ENCODE measurements at regions not wholly inside any gene's neighbourhood (a gene's known extent, or its start where the extent isn't known, plus 50 kb on each side); places are given as distances from the start of the nearest gene placed in this dataset.

- H3K36me3 ChIP-seq (ENCODE audit: low read length), result no peaks in the 10 kb centered on the region
- no peak overlapping the region for H2AFZ ChIP-seq (ENCODE audit: low read depth, low read length, severe bottlenecking)
- no peaks in the 10 kb centered on the region for H4K20me1 ChIP-seq (ENCODE audit: low read depth, low read length)
- no peak overlapping the region for H3K4me3 ChIP-seq (ENCODE audit: insufficient read depth, low read length, poor library complexity, severe bottlenecking)
- H3K27ac ChIP-seq (ENCODE audit: low read depth, low read length), result no peak overlapping the region
- H3K9me3 ChIP-seq (ENCODE audit: insufficient read depth, low read length), result no peaks in the 10 kb centered on the region
- no peaks in the 10 kb centered on the region for H3K79me2 ChIP-seq (ENCODE audit: insufficient read depth, low read length)
- H3K9ac ChIP-seq (ENCODE audit: low read length), result no peak overlapping the region
- no peaks in the 10 kb centered on the region for H3K27me3 ChIP-seq (ENCODE audit: low read length)
- no peak overlapping the region for H3K4me2 ChIP-seq (ENCODE audit: low read depth, low read length, poor library complexity, severe bottlenecking)
- H3F3A ChIP-seq (ENCODE audit: insufficient read depth), result no peaks in the 10 kb centered on the region
- TF ChIP-seq CTCF (IDR thresholded peaks at IDR 0.05; ENCODE audit: insufficient read depth, low read length, poor library complexity, severe bottlenecking), result no peak
- TF ChIP-seq EZH2phosphoT487 (conservative IDR thresholded peaks at IDR 0.05; ENCODE audit: low read length), result no peak
- no peaks in the 10 kb centered on the region for H3K9me2 ChIP-seq (replicated peaks; ENCODE audit: insufficient read depth, low read length)
These were observed 261.7 kb downstream of the CHRM3 start for GRCh38 chr1:239647964-239648632.

GRCh38 chr1:239655023-239655422 is 268.7 kb downstream of the CHRM3 start:
- Histone ChIP-seq H3K4me3 (ENCODE audit: insufficient read depth, low read length, poor library complexity, severe bottlenecking) (no peak overlapping the region), H3K4me2 (ENCODE audit: low read depth, low read length, poor library complexity, severe bottlenecking) (no peak overlapping the region), H3K27ac (ENCODE audit: low read depth, low read length) (no peak overlapping the region), H3K9ac (ENCODE audit: low read length) (no peak overlapping the region), H3K36me3 (ENCODE audit: low read length) (no peaks in the 10 kb centered on the region), H3K27me3 (ENCODE audit: low read length) (no peaks in the 10 kb centered on the region), H2AFZ (ENCODE audit: low read depth, low read length, severe bottlenecking) (no peak overlapping the region), H4K20me1 (ENCODE audit: low read depth, low read length) (no peaks in the 10 kb centered on the region), H3K9me2 (replicated peaks; ENCODE audit: insufficient read depth, low read length) (no peaks in the 10 kb centered on the region), H3K79me2 (ENCODE audit: insufficient read depth, low read length) (no peaks in the 10 kb centered on the region), H3F3A (ENCODE audit: insufficient read depth) (no peaks in the 10 kb centered on the region), H3K9me3 (ENCODE audit: insufficient read depth, low read length) (no peaks in the 10 kb centered on the region)
- TF ChIP-seq EZH2phosphoT487 (conservative IDR thresholded peaks at IDR 0.05; ENCODE audit: low read length) (no peak), CTCF (IDR thresholded peaks at IDR 0.05; ENCODE audit: insufficient read depth, low read length, poor library complexity, severe bottlenecking) (no peak)

GRCh38 chr1:239657291-239657690 is 270.9 kb downstream of the CHRM3 start:
- H3K27ac ChIP-seq (ENCODE audit: low read depth, low read length), result no peak overlapping the region
- no peak overlapping the region for H3K9ac ChIP-seq (ENCODE audit: low read length)
- no peaks in the 10 kb centered on the region for H3F3A ChIP-seq (ENCODE audit: insufficient read depth)
- no peaks in the 10 kb centered on the region for H3K27me3 ChIP-seq (ENCODE audit: low read length)
- H3K36me3 ChIP-seq (ENCODE audit: low read length), result no peaks in the 10 kb centered on the region
- no peak overlapping the region for H2AFZ ChIP-seq (ENCODE audit: low read depth, low read length, severe bottlenecking)
- no peak overlapping the region for H3K4me3 ChIP-seq (ENCODE audit: insufficient read depth, low read length, poor library complexity, severe bottlenecking)
- no peaks in the 10 kb centered on the region for H4K20me1 ChIP-seq (ENCODE audit: low read depth, low read length)
- no peaks in the 10 kb centered on the region for H3K79me2 ChIP-seq (ENCODE audit: insufficient read depth, low read length)
- TF ChIP-seq CTCF (IDR thresholded peaks at IDR 0.05; ENCODE audit: insufficient read depth, low read length, poor library complexity, severe bottlenecking) (no peak), EZH2phosphoT487 (conservative IDR thresholded peaks at IDR 0.05; ENCODE audit: low read length) (no peak)
- no peaks in the 10 kb centered on the region for H3K9me3 ChIP-seq (ENCODE audit: insufficient read depth, low read length)
- H3K4me2 ChIP-seq (ENCODE audit: low read depth, low read length, poor library complexity, severe bottlenecking), result no peak overlapping the region
- H3K9me2 ChIP-seq (replicated peaks; ENCODE audit: insufficient read depth, low read length), result no peaks in the 10 kb centered on the region
